Panc1 (cell line): ENCODE measurements at regions not wholly inside any gene's neighbourhood (a gene's known extent, or its start where the extent isn't known, plus 50 kb on each side); places are given as distances from the start of the nearest gene placed in this dataset.

Experiments
- CTCF ChIP-seq: fragments of 450-650 bp; IDR thresholded peaks from 2 replicates; pipeline ENCODE4 v1.5.1; 2017; ENCODE audit warnings: mild to moderate bottlenecking
- POLR2AphosphoS5 ChIP-seq: IDR thresholded peaks from 2 replicates; pipeline ENCODE4 v1.6.1; 2012; ENCODE audit warnings: mild to moderate bottlenecking, low read depth, low read length, moderate library complexity
- REST ChIP-seq, 2 experiments: IDR thresholded peaks; 2 replicates each; pipeline ENCODE4 v1.6.1; 2011 to 2012; ENCODE audit warnings: low read depth in 2 of 2, control low read depth in 1 of 2, low read length in 1 of 2, mild to moderate bottlenecking in 1 of 2, moderate library complexity in 1 of 2; ENCODE audit not compliant: insufficient read depth in 1 of 2
- SIN3A ChIP-seq: IDR thresholded peaks from 2 replicates; pipeline ENCODE4 v1.6.1; 2012; ENCODE audit warnings: low read depth, mild to moderate bottlenecking, low read length, moderate library complexity, borderline replicate concordance; ENCODE audit not compliant: insufficient read depth
- TCF7L2 ChIP-seq: IDR thresholded peaks from 2 replicates; pipeline ENCODE4 v1.6.1; 2011; ENCODE audit warnings: mild to moderate bottlenecking, low read depth, low read length, inconsistent platforms

- TF ChIP-seq SIN3A (no peak), REST (IDR thresholded peaks at IDR 0.05; ENCODE audit: insufficient read depth in 1 of 2, low read depth in 2 of 2, low read length in 1 of 2) (no peak), CTCF (no peak), POLR2AphosphoS5 (no peak), TCF7L2 (no peak)
Observed at GRCh38 chr20:1831606-1832005, 63.6 kb upstream of the SIRPA start.
